HG03460 (cell line): ENCODE measurements at regions not wholly inside any gene's neighbourhood (a gene's known extent, or its start where the extent isn't known, plus 50 kb on each side); places are given as distances from the start of the nearest gene placed in this dataset.
"Not testable (repeated sequence)": the region's sequence is repeated elsewhere in the genome, so short reads cannot be mapped to it uniquely, and the experiment has no call there.

Experiments
- ATAC-seq: cut with Tn5 transposase; IDR thresholded peaks from one replicate; pipeline ENCODE4 v1.9.1; 2021; ENCODE audit not compliant: unreplicated experiment

DNA sequence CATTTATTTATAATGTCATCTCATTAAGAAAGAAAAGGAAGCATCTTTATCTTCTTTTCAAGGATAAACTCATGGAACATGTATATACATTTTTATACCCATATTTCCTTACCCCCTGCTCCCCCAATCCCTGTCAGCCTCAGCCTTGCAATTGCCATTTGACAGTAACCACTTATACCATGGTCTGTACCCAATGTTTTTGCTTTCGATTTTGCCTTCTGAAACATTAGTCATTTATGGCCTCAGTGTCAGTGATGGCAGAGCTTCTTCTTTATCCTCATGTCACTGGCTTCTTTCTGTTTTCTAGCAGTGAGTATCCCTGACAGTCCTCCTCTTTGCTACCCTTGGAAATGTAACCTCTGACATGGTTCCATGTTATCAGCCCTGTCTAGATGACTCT lies 228.4 kb downstream of the SPRY1 start:
- peak; percentile 52 for ATAC-seq

- ATAC-seq, result no peak
Measured at GRCh38 chr4:123628288-123628687, 231.7 kb downstream of the SPRY1 start.

DNA sequence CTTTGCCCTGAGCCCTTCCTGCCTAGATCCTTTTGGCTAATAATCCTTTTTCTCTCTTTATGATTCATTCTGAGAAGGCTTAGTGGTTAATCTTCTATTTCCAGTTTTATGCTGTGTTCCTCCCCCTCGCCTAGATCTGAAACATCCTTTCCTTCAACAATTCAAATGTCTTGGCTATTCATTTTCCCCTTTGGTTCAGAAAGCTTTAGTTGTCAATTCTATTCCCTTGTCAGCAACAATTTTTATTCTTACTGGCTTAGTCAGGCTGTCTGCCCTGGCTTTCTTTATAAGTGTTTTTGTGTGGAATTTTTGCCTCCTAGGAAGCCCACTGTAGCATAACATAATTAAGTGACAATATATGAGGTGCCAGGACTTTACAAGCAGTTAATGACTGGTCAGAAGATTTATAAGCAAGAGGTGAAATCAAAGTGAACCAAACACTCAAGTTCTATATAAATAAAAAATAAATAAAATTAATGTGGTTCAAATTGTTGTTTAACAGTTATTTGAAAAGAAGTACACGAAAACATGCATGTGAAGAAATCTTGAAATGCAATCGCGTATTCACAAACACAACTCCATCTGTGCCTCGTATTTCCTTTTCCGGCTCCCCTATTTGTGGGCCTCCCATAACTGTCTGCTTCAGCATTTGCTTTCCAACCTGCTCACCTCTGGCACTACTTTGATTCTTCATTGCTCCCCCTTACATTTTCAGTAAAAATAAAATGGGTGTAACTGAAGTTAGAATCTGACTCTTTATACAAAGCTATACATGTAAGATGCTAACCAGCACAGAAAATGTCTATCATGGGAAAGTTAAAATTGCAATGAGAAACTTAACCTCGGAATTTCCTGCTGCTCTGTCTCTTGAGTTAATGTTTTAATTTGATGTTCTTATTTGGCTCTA lies 235.4 kb downstream of the SPRY1 start:
- no peak for ATAC-seq

- ATAC-seq, result no peak
Measured at GRCh38 chr4:123632693-123633030, 236.1 kb downstream of the SPRY1 start.

GRCh38 chr4:123638834-123639233 lies 242.2 kb downstream of the SPRY1 start:
- ATAC-seq, result no peak

DNA sequence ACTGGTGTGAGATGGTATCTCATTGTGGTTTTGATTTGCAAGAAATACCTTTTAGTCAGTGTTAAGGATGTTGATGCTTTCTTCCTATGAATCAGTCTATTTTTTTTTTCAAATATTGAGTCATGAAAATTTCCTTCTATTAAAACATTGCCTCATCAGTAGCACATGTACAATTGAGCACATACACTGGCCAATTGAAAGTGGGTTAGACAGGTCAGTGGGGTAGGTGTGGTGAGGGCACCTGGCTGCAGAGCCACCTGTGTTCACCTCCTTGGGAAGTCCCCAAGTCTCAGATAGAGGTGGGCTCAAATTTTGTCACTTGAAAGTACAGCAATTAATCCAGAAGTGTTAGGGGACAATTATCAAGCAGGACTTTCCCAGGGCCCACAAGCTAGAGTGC lies 243.7 kb downstream of the SPRY1 start:
- ATAC-seq, result no peak

- ATAC-seq, result no peak
Measured at GRCh38 chr4:123640824-123641223, 244.2 kb downstream of the SPRY1 start.

DNA sequence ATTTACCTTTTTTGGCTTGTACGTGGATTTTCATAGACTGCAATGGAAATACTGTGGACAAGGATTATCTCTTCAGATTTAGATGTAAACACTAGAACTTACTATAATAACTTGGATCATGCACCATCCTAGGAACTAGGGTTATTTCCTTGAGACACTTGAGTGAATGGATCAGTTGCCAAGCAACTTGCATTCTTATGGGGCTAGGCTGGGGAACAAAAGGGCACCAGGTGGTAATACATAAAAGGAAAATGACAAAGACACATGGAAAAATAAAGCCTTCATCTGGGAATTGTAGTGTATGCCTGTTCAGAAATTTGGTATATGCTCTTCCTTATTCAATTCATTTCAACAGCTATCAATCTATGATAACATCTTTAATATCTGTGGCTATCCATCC lies 247.1 kb downstream of the SPRY1 start:
- no peak for ATAC-seq

- peak; percentile 87 for ATAC-seq
Measured at GRCh38 chr4:123649250-123649644, 252.7 kb downstream of the SPRY1 start.

- peak; percentile 51 for ATAC-seq
Measured at GRCh38 chr4:123649645-123650391, 253.2 kb downstream of the SPRY1 start.

GRCh38 chr4:123651066-123651465 lies 254.5 kb downstream of the SPRY1 start:
- no peak for ATAC-seq

- no peak for ATAC-seq
Measured at GRCh38 chr4:123651536-123652180, 255.1 kb downstream of the SPRY1 start.

- ATAC-seq, result no peak
Measured at GRCh38 chr4:123652476-123652875, 255.9 kb downstream of the SPRY1 start.

- ATAC-seq, result no peak
Measured at GRCh38 chr4:123653236-123653635, 256.6 kb downstream of the SPRY1 start.

- not testable (repeated sequence) for ATAC-seq
Measured at GRCh38 chr4:123656746-123657294, 260.2 kb downstream of the SPRY1 start.

GRCh38 chr4:123657606-123658005 lies 261.0 kb downstream of the SPRY1 start:
- ATAC-seq, result not testable (repeated sequence)

DNA sequence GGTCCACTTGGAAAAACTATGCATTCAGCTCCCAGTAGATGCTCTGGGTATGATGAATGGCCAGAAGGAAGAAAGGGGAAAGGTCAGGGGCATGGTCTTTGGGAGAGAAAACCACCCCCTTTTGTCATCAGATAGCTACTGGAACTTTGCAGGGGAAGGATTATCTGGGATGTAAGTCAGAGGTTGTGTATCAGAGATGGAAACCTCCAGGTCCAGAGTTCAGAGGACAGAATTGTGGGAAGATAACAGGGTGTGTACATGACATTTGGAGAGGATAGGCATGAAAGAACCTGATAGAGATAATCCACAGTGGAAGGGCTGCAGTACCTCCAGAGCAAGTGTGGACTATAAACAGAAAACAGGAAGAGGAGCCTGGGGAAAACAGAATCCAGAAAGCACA lies 262.7 kb downstream of the SPRY1 start:
- no peak for ATAC-seq

DNA sequence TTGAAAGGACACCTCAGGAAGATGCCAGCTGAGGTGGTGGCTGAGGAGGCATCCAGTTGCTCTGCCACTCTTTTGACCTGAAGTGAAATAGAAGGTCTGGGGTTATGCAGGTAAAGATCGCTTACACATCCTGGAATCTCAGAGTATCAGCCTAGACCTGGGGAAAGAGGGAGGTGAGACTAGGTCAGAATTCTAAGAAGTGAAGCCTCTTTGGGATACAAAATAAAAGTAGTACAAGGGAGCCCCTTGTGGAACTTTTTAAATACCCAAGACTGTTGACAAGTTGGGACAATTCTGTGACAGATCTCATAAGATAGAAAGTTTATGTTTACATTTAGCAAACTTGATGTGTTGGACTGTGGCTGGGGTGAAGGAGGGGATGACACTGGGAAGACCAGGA lies 263.1 kb downstream of the SPRY1 start:
- ATAC-seq, result no peak

DNA sequence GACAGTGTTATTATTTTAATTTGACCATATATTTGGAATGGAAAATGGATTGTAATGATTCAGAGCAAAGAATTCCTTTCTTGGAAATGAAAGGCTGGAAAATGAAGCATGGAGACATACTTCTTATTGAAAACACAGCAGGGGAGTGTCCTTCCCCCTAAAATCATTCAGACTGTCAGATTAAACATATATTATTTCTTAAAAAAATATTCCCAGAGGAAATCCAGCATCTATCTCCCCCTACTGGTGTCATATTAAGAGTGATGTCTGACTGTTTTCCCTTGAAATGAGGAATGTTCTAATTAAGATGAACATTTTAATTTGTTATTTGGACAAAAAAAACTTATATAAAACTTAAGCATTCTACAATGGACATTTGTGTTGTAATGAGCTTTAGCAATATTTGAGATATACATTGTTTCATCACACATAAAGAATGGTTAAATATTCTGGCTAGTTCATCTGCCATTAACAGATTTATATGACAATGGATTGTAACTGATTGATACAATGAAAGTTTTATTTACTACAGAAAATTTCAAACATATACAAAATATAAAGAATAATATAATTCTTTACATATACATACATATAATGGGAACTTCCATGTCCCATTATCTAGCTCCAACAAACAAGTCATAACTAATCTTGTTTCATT lies 264.6 kb downstream of the SPRY1 start:
- no peak for ATAC-seq

GRCh38 chr4:123662827-123663226 lies 266.2 kb downstream of the SPRY1 start:
- no peak for ATAC-seq

- no peak for ATAC-seq
Measured at GRCh38 chr4:123666486-123666885, 269.9 kb downstream of the SPRY1 start.
